Suprapubic skin (tissue), 4 donors: ENCODE measurements at regions not wholly inside any gene's neighbourhood (a gene's known extent, or its start where the extent isn't known, plus 50 kb on each side); places are given as distances from the start of the nearest gene placed in this dataset.

Source experiments
- DNase-seq, 2 donors: peaks; one replicate each; pipeline ENCODE4 v3.0.0-alpha.2; 2019; ENCODE audit warnings: low spot score in 2 of 2
- H3K27ac ChIP-seq: fragments of 200-600 bp; sonication (generic); one replicate; pipeline ENCODE4 v1.5.1; 2019
- H3K27me3 ChIP-seq: fragments of 200-600 bp; sonication (generic); one replicate; pipeline ENCODE4 v1.5.1; 2019
- H3K36me3 ChIP-seq: fragments of 200-600 bp; sonication (generic); one replicate; pipeline ENCODE4 v1.5.1; 2019
- H3K4me1 ChIP-seq: fragments of 200-600 bp; sonication (generic); one replicate; pipeline ENCODE4 v1.5.1; 2019
- H3K4me3 ChIP-seq: fragments of 200-600 bp; sonication (generic); one replicate; pipeline ENCODE4 v1.5.1; 2019; ENCODE audit warnings: mild to moderate bottlenecking
- H3K9me3 ChIP-seq: fragments of 200-600 bp; sonication (generic); one replicate; pipeline ENCODE4 v1.5.1; 2019
- EP300 ChIP-seq: sonication (generic); formaldehyde crosslinking; IDR thresholded peaks from one replicate; pipeline ENCODE4 v1.6.1; 2017; ENCODE audit warnings: antibody characterized with exemption
- POLR2A ChIP-seq, 2 donors: fragments of 450-650 bp; IDR thresholded peaks; one replicate each; pipeline ENCODE4 v1.6.1; 2017; ENCODE audit warnings: antibody characterized with exemption in 2 of 2, mild to moderate bottlenecking in 2 of 2, moderate library complexity in 2 of 2
- POLR2AphosphoS5 ChIP-seq, 3 donors: sonication (generic); formaldehyde crosslinking; IDR thresholded peaks; one replicate each; pipeline ENCODE4 v1.6.1; 2017; ENCODE audit warnings: antibody characterized with exemption in 3 of 3
- WGBS: methylation state at CpG from one replicate; pipeline ENCODE4 v1.1.5; 2018; 5-methylcytosine and 5-hydroxymethylcytosine counted together
- TF ChIP-seq, protein P1 (sequence below), 2 donors: fragments of 200-600 bp in 1 of 2; fragments of 450-650 bp in 1 of 2; sonication (generic) in 1 of 2; IDR thresholded peaks; one replicate each; pipeline ENCODE4 v1.5.1; 2016 to 2019; ENCODE audit warnings: antibody characterized with exemption in 2 of 2, mild to moderate bottlenecking in 1 of 2, moderate library complexity in 1 of 2

DNA sequence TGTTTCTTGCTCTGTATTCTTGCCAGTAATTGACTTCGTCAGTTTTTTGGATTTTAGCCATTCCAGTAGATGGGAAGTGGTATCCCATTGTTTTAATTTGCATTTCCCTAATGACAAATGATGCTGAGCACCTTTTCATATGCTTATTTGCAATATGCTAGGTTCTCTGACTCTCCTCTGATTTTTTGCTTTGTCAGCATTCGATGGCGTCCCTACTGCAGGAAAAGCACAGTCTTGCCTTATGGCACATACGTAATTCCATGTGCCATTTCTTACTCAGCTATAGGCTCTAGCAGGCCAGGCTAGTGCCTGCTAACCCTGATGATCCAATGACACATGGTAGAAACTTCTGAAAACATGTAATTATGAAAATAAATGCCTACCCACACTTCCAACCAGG, 239.2 kb upstream of the ATP10A start:
- Histone ChIP-seq H3K9me3 (peaks cover 6% of the 10 kb centered on the region), H3K4me1 (peaks cover 6% of the 10 kb centered on the region), H3K27ac (no peak overlapping the region), H3K4me3 (no peak overlapping the region), H3K27me3 (no peaks in the 10 kb centered on the region), H3K36me3 (no peaks in the 10 kb centered on the region)
- 76% methylated on average over 4 of the region's 4 CpGs for WGBS
- DNase-seq = no peak
- TF ChIP-seq POLR2A (IDR thresholded peaks at IDR 0.05) (no peak), EP300 (no peak), POLR2AphosphoS5 (IDR thresholded peaks at IDR 0.05) (no peak)
- TF ChIP-seq, protein P1, sequence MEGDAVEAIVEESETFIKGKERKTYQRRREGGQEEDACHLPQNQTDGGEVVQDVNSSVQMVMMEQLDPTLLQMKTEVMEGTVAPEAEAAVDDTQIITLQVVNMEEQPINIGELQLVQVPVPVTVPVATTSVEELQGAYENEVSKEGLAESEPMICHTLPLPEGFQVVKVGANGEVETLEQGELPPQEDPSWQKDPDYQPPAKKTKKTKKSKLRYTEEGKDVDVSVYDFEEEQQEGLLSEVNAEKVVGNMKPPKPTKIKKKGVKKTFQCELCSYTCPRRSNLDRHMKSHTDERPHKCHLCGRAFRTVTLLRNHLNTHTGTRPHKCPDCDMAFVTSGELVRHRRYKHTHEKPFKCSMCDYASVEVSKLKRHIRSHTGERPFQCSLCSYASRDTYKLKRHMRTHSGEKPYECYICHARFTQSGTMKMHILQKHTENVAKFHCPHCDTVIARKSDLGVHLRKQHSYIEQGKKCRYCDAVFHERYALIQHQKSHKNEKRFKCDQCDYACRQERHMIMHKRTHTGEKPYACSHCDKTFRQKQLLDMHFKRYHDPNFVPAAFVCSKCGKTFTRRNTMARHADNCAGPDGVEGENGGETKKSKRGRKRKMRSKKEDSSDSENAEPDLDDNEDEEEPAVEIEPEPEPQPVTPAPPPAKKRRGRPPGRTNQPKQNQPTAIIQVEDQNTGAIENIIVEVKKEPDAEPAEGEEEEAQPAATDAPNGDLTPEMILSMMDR (IDR thresholded peaks at IDR 0.05) = no peak

DNA sequence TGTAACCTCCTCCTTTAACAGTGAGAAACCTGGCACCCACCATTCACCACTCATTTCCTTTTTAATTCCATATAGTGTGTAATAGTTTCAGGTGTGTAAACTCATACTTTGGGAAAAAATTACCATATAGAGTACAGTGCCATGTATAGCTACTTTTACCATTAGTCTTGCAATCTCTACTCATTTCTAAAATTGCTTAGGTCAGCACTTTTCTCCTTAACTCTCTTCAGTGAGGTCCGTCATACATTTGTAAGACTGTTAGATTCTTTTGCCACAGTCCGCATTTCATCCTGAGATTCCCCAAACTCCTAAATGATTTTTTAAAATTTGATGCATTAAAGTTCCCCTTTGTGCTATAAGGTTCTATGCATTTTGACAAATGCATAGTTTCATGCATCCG, 238.3 kb upstream of the ATP10A start:
- Histone ChIP-seq H3K4me3 (no peak overlapping the region), H3K4me1 (peaks cover 6% of the 10 kb centered on the region), H3K27me3 (no peaks in the 10 kb centered on the region), H3K27ac (no peak overlapping the region), H3K36me3 (no peaks in the 10 kb centered on the region), H3K9me3 (peaks cover 1% of the 10 kb centered on the region)
- TF ChIP-seq EP300 = no peak
- no peak for TF ChIP-seq POLR2AphosphoS5 (IDR thresholded peaks at IDR 0.05)
- 97% methylated on average over 3 of the region's 3 CpGs for WGBS
- DNase-seq = no peak

DNA sequence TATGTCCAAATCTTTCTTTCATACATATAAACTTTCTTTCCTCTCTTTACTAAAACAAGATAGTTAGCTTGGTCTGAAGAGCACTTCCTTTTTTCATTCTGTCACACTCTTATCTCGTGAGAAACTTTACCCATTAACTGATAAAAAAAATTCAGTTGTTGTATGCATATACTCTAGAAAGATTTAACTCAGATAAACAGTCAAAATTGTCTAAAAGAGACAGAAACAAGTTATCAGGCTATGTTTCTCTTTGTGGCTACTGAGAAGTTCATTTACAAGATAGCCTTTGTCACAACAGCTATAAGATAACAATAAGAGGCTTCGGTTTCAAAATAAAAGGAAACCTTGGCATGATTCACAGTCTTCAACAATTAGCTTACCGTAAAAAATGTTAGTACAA, 235.7 kb upstream of the ATP10A start:
- TF ChIP-seq EP300 (no peak), POLR2A (IDR thresholded peaks at IDR 0.05) (no peak), POLR2AphosphoS5 (IDR thresholded peaks at IDR 0.05) (no peak)
- TF ChIP-seq, protein P1 (IDR thresholded peaks at IDR 0.05) = no peak
- Histone ChIP-seq H3K27me3 (peaks cover 2% of the 10 kb centered on the region), H3K4me3 (no peak overlapping the region), H3K27ac (no peak overlapping the region), H3K36me3 (no peaks in the 10 kb centered on the region), H3K4me1 (peaks cover 6% of the 10 kb centered on the region), H3K9me3 (no peaks in the 10 kb centered on the region)
- DNase-seq = no peak
- WGBS = 66% methylated on average over 3 of the region's 3 CpGs

DNA sequence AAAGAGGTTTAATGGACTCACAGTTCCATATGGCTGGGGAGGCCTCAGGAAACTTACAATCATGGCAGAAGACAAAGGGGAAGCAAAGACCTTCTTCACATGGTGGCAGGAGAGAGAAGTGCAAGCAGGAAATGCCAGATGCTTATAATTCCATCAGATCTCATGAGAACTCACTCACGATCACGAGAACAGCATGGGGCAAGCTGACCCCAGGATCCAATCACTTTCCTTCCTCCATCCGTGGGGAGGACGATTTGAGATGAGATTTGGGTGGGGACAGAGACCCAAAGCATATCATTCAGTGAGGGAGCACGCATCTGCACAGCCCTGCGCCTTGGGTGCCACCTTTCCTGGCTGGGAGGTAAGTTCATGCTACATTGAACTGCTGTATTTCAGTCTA, 234.1 kb upstream of the ATP10A start:
- DNase-seq = no peak
- no peak for TF ChIP-seq POLR2AphosphoS5 (IDR thresholded peaks at IDR 0.05)
- TF ChIP-seq EP300 = no peak
- TF ChIP-seq, protein P1 (IDR thresholded peaks at IDR 0.05) = no peak
- TF ChIP-seq POLR2A (IDR thresholded peaks at IDR 0.05) = no peak
- H3K27me3 ChIP-seq = peaks cover 3% of the 10 kb centered on the region
- H3K36me3 ChIP-seq = no peaks in the 10 kb centered on the region
- H3K9me3 ChIP-seq = no peaks in the 10 kb centered on the region
- H3K27ac ChIP-seq = no peak overlapping the region
- H3K4me3 ChIP-seq = no peak overlapping the region
- H3K4me1 ChIP-seq = no peaks in the 10 kb centered on the region
- WGBS = 85% methylated on average over 6 of the region's 6 CpGs

DNA sequence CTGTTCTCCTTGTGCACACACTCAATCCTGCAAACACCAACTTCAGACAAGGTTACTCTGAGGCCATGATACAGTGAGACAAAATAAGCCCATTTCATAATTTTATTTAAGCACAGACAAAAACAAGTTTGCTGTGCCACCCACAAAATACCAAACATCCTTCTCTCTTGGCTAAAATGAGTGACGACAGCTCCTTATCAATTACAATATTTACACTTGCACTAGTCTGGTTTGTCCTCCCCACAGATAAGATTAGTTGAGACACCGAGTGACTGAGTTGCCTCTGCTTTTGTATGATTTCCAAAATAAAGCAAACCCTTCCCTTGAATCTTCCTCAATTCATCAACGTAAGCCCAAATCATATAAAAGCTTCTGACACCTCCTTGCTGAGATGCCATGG, 233.5 kb upstream of the ATP10A start:
- TF ChIP-seq EP300 (no peak), POLR2AphosphoS5 (IDR thresholded peaks at IDR 0.05) (no peak), POLR2A (IDR thresholded peaks at IDR 0.05) (no peak)
- TF ChIP-seq, protein P1 (IDR thresholded peaks at IDR 0.05) = no peak
- 81% methylated on average over 3 of the region's 3 CpGs for WGBS
- no peak overlapping the region for H3K27ac ChIP-seq
- no peaks in the 10 kb centered on the region for H3K4me1 ChIP-seq
- peaks cover 3% of the 10 kb centered on the region for H3K27me3 ChIP-seq
- DNase-seq = no peak
- H3K9me3 ChIP-seq = no peaks in the 10 kb centered on the region
- no peaks in the 10 kb centered on the region for H3K36me3 ChIP-seq
- no peak overlapping the region for H3K4me3 ChIP-seq

DNA sequence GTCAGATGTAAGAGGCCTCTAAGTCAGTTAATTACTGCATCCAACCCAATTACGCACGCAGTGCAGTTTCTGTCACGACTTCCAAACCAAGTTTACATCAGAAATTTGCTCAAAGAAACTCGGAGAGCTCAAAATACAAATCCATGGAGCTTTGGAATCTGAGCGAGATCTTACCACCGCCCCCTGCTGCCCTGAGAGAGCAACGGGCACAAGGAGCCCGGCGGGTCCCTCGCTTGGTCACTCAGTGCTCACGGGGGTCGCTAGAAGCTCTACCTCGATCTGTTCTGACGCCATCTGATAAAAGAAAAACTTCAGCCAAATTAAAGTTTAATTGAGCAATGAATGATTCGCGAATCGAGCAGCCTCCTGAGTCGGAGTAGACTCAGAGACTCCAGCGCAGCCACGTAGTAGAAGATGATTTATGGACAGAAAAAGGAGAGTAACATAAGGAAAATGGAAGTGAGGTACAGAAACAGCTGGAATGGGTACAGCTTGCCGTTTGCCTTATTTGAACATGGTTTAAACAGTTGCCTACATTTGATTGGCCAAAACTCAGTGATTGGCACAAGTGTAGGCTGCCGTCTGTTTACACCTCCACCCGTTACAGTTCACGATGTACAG, 232.7 kb upstream of the ATP10A start:
- TF ChIP-seq POLR2AphosphoS5 (IDR thresholded peaks at IDR 0.05) (no peak), EP300 (no peak), POLR2A (IDR thresholded peaks at IDR 0.05) (no peak)
- TF ChIP-seq, protein P1 (IDR thresholded peaks at IDR 0.05) = no peak
- Histone ChIP-seq H3K27me3 (peaks cover 3% of the 10 kb centered on the region), H3K9me3 (no peaks in the 10 kb centered on the region), H3K27ac (no peak overlapping the region), H3K36me3 (no peaks in the 10 kb centered on the region), H3K4me1 (no peaks in the 10 kb centered on the region), H3K4me3 (no peak overlapping the region)
- 62% methylated on average over 24 of the region's 24 CpGs for WGBS
- DNase-seq = no peak
